NOMO-1 (cell line): ENCODE measurements at regions not wholly inside any gene's neighbourhood (a gene's known extent, or its start where the extent isn't known, plus 50 kb on each side); places are given as distances from the start of the nearest gene placed in this dataset.

Experiments used
- DNase-seq, 2 experiments: peaks; one replicate each; lab custom pipeline; 2025; ENCODE audit not compliant: unreplicated experiment in 2 of 2; lab: John Stamatoyannopoulos, UW

GRCh38 chr13:44296856-44297255 is 76.8 kb upstream of the SERP2 start:
- no peak for DNase-seq

DNA sequence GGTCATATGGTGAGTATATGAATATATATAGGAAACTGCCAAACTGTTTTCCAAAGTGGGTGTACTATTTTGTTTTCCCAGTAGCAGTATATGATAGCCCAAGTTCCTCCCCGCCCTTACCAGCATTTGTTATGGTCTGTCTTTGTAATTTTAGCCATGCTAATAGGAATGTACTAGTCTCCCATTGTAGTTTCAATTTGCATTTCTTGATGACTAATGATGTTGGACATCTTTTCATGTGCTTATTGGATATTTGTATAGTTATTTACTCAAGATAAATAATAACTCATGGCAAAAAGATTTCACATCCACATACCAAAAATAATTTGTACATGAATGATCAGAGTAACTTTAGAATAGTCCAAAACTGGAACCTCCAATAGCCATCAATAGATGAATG is 75.3 kb upstream of the SERP2 start:
- DNase-seq = no peak

- no peak for DNase-seq
Measured at GRCh38 chr13:44299152-44299943, 74.3 kb upstream of the SERP2 start.

DNA sequence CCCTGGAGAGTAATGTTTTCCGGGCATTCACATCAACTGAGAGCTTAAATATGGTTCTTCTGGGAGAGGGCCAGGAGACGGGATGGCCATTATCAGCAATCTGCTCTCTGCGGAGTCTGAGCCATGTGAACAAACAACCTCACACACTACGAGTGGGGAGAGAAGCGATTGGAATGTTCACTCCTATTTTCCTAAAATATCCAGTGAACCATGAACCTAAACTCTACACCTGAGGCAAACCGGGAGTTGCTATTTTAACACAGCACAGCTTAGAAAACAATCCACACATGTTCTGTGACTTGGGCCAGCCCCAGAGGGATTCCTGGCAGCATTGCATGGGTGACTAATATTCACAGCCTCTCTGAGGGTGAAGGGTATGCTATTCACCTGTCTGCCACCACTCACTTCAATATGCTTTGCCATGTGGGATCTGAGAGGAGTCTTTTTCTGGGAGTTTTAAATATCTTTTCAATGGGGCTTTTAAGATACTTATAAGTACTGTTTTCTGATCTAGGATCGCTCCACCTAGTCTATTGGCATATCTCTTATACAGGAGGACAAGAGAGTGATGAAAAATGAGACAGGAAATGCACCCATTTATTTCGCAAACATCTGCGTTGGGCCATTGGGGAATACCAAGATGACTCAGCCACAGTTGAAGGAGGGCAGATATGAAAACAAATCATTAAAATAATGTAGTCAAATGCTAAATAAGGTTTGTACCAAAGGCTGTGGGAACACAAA is 72.6 kb upstream of the SERP2 start:
- DNase-seq = no peak

- no peak for DNase-seq
Measured at GRCh38 chr13:44301639-44302015, 72.0 kb upstream of the SERP2 start.

DNA sequence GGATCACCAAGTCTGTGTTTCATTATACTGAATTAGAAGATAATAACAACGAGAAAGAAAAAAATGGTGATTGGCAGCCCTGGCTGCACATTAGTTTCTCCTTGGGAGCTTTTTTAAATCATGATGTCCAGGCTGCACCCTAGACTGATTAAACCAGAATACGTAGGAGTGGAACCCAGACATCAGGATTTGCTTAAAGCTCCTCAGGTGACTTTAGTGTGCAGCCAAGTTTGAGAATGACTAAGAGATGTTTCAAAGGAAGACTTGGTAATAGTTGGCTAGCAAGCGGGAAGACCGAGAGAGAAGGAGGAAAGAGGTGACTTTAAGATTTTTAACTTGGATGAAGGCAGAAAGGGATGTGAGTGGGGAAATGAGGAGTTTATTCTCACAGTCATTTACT is 71.4 kb upstream of the SERP2 start:
- no peak for DNase-seq

DNA sequence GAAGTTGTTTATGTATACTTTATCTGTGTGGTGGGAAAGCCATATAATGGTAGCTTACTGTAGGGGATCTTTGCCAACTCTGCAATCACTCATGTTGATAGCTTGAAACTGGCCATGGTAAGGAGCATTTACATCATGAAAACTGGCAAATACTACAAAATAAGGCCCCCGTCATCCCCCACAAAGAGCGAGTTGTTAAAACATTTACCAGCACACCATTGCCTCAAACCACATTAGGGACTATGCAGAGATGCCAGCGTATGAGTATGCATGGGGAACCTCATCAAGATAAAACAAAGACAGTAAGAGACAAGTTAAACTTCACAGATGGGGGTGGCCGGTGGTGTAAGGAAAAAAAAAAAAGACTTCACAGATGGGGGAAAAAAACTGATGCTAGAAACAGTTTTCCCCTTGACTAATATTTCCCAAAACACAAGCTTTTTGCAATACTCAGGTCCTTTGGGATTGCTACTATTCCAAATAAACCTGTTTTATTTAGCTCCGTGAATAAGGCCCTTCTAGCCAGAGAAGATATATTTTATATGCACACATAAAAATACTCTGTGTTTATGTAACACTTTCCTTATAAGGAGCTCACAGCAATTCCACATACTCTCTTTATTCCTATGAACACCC is 70.6 kb upstream of the SERP2 start:
- DNase-seq = no peak

- DNase-seq = no peak
Measured at GRCh38 chr13:44303681-44304432, 69.8 kb upstream of the SERP2 start.

GRCh38 chr13:44304433-44304725 is 69.2 kb upstream of the SERP2 start:
- DNase-seq = no peak

DNA sequence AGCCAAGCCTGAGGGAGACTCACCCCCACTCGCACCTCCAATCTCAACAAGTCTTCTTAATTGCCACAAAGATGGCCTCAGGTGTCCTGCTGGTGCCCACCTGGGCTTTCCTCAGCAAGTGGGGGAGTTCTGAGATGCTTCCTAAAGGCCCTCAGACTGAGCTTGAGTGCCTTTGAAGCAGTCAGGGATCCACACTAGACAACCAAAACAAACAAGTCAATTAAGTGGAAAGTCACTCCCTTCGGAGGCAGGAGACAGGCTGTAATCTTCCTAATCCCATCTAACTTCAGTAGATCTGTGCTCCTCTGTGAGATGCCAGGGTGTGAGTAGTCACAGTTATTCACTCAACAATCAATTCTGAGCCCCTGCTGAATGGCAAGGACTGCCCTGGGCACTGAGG is 68.3 kb upstream of the SERP2 start:
- no peak for DNase-seq

GRCh38 chr13:44305917-44306370 is 67.7 kb upstream of the SERP2 start:
- no peak for DNase-seq

DNA sequence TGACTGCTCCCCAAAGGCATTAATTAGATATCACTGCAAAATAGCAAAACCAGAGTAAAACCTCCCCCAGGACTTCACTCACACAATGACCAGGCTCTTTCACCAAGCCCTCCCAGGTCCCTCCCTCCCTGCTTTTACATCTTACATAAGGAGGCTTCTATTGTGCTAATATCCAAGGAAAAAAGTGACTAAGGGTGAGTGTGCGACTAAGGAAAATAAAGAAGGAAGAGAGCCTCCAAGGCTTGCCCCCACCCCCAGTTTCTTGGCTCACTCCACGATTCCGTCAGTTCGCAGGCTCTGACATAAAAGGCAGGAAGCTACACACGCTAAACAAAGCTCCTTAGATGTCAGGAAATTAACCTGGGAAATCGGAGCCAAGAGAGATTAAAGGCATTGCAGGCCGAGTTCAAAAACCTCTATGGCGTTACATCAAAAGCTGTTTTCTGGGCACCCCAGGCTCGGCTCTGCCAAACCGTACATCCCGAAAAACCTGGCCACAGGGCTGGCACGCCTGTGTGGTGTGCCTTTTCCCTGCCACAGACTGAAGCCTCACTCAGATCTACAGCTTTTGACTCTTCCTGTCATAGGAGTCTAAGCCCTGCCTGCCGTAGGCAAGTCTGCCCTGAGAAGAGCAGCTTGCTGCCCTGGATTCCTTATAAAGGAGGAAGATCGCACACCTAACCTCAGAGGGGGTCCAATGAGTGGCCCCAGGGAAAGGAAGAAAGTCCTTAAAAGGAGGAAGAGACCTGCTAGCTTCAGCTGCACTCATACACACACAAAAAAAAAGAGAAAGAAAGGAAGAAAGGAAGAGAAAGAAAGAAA is 67.0 kb upstream of the SERP2 start:
- no peak for DNase-seq

- DNase-seq = no peak
Measured at GRCh38 chr13:44307255-44307654, 66.4 kb upstream of the SERP2 start.

DNA sequence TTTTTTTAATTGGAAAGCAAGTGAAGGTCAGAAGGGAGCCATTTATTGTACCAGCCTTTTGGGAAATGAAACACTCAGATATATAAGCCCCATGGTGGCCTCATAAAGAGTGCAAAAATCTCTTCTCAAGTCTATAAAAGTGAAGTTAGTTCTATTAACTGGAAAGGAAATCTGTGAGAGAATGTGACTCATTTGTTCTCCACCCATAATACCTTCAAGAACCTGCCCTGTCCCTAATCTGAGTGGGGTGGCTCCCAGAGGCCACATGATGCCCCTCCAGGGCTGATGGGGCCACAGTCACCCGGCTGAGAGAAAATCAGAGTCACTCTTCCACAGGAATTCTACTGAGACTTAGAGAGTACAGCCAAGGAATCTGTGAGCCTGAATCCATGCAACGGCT is 65.8 kb upstream of the SERP2 start:
- DNase-seq = no peak

GRCh38 chr13:44308352-44308751 is 65.3 kb upstream of the SERP2 start:
- DNase-seq = no peak

DNA sequence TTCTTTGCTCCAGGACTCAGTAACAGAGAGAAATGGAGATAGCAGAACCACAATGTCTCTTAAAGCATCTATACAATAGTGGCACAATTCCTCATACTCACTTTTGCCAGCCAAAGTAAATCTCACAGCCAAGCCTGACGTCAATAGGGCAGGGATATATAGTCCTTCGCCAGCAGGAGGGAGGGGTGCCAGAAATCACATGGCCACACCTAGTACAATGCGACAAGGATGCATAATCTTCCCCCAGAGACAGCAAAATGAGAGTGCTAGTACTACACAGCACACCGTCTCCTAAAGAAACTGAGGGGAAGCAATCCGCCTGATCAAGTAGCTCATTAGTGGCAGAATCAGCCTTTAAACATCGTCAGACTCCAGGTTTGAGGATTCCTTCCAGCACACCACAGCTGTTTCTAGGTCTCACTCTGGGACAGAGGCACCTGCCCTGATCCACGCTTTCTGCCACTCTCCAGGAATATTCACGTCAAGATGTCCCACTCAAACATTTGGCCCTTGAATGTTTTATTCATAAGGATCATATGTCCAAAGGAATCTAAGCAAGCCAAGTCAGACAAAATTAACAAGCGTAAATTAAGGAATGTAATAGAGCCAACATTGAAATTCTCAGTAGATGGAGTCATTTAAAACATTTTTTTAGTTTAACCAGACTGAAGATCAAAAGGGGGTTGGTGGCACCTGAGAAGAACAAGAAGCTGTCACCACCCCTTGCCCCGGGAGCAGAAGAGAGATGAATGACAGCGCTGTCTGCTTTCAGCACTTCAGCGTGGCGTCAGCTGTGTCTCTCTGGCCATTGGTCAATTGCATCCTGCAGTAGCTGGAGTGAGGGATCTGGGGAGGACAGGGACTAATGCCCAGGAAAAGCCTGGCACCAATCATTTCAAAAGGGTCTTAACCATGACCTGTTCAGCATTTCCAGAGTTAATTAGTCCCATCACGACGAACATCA is 63.5 kb upstream of the SERP2 start:
- no peak for DNase-seq

DNA sequence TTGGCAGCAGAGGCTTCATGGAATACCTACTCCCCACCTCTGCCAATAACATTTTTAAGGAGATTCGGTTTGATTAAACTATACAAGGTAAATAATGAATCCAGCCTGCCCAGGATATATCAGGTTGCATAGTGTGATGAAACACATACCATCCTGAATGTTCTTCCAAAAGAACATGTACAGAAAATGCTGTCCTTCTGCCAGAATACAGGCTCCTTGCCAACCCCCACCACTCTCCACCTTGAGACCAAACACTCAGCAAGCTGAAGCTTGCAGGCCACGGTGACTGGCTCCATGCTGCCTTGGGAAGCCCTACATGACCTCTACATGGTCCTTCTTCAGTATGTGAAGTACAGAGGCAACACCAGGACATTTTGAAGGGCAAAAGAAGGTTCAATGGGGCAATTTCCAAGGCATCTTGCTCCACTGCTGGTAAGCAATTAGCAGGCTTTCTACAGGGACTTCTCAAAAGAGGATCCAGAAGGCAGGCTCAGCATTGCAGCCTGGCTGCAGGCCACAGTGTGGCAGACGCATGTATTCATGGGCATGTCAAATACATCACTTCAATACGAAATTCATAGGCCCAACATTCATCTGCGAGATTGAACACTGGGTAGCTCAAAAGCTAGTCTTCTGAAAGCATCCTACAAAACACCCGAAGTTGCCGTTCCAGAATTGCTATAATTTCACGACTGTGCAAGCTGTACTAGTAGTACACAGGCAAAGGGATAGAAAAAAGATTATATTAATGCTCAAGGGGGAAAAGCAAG is 62.4 kb upstream of the SERP2 start:
- DNase-seq = no peak

- no peak for DNase-seq
Measured at GRCh38 chr13:44312131-44312530, 61.5 kb upstream of the SERP2 start.
